ENCODE measurements at regions not wholly inside any gene's neighbourhood (a gene's known extent, or its start where the extent isn't known, plus 50 kb on each side); places are given as distances from the start of the nearest gene placed in this dataset.

DNA sequence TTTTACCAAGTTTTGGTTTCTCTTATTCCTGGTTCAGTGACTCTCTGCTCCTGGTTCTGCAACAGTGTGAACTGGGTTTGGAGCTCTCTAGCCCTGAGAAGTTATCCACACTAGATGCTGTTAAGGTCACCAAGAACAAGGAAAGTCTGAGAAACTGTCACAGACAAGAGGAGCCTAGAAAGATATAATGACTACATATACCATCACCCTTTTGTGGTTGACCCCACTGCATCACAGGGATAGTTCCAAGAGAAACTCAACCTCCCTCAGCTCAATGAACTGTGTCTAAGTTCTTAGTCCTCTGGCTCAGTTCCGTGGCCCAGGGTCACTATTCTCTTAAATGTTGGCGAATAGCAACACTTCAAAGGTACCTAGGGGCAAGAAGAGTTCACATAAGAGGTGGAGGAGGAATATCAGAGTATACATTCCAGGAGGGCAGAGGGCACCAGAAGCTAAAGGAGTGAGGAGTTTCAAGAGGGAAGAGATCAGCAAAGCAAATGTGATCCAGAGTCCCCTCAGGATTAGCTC, 171.5 kb downstream of the BUB3 start:
- TF ChIP-seq, protein P1, sequence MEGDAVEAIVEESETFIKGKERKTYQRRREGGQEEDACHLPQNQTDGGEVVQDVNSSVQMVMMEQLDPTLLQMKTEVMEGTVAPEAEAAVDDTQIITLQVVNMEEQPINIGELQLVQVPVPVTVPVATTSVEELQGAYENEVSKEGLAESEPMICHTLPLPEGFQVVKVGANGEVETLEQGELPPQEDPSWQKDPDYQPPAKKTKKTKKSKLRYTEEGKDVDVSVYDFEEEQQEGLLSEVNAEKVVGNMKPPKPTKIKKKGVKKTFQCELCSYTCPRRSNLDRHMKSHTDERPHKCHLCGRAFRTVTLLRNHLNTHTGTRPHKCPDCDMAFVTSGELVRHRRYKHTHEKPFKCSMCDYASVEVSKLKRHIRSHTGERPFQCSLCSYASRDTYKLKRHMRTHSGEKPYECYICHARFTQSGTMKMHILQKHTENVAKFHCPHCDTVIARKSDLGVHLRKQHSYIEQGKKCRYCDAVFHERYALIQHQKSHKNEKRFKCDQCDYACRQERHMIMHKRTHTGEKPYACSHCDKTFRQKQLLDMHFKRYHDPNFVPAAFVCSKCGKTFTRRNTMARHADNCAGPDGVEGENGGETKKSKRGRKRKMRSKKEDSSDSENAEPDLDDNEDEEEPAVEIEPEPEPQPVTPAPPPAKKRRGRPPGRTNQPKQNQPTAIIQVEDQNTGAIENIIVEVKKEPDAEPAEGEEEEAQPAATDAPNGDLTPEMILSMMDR (IDR thresholded peaks at IDR 0.05) = no peak
- TF ChIP-seq EZH2phosphoT487 (IDR thresholded peaks at IDR 0.05) = no peak
- TF ChIP-seq EZH2 (IDR thresholded peaks at IDR 0.05) = no peak

All from neural progenitor cell (in vitro differentiated cells).